Endodermal cell (in vitro differentiated cells): ENCODE measurements at regions not wholly inside any gene's neighbourhood (a gene's known extent, or its start where the extent isn't known, plus 50 kb on each side); places are given as distances from the start of the nearest gene placed in this dataset.

Experiments
- DNase-seq: peaks from one replicate; pipeline ENCODE4 v3.0.0-alpha.2; 2017
- H3K27ac ChIP-seq: 2 replicates; pipeline ENCODE4 v1.5.1; 2013; ENCODE audit warnings: mild to moderate bottlenecking, low read depth, low read length, moderate library complexity
- H3K27me3 ChIP-seq: 2 replicates; pipeline ENCODE4 v1.6.1; 2013; ENCODE audit warnings: mild to moderate bottlenecking, low read length, moderate library complexity; ENCODE audit not compliant: insufficient read depth, control insufficient read depth, poor library complexity, severe bottlenecking
- H3K36me3 ChIP-seq: 2 replicates; pipeline ENCODE4 v1.7.0; 2013; ENCODE audit warnings: mild to moderate bottlenecking, low read length, moderate library complexity; ENCODE audit not compliant: control insufficient read depth, insufficient read depth
- H3K4me1 ChIP-seq: one replicate; pipeline ENCODE4 v1.7.0; 2013; ENCODE audit warnings: low read length; ENCODE audit not compliant: control insufficient read depth, insufficient read depth
- H3K4me3 ChIP-seq: 2 replicates; pipeline ENCODE4 v1.5.1; 2013; ENCODE audit warnings: mild to moderate bottlenecking, low read length, moderate library complexity
- H3K9ac ChIP-seq: 2 replicates; pipeline ENCODE4 v1.6.1; 2013; ENCODE audit warnings: mild to moderate bottlenecking, low read length, moderate library complexity; ENCODE audit not compliant: poor library complexity, severe bottlenecking; ENCODE audit errors: extremely low read depth
- H3K9me3 ChIP-seq: 2 replicates; pipeline ENCODE4 v1.6.1; 2013; ENCODE audit warnings: mild to moderate bottlenecking, low read length, moderate library complexity; ENCODE audit not compliant: control insufficient read depth
- H3K27ac Mint-ChIP-seq: 2 replicates; pipeline ENCODE4 v1.8.0; 2020; ENCODE audit warnings: mixed read lengths
- H3K27me3 Mint-ChIP-seq: 2 replicates; pipeline ENCODE4 v1.8.0; 2021; ENCODE audit warnings: mild to moderate bottlenecking, mixed read lengths; ENCODE audit not compliant: insufficient read depth
- H3K36me3 Mint-ChIP-seq: 2 replicates; pipeline ENCODE4 v1.8.0; 2020; ENCODE audit warnings: low read depth, mixed read lengths
- H3K4me1 Mint-ChIP-seq: 2 replicates; pipeline ENCODE4 v1.8.0; 2020; ENCODE audit warnings: mixed read lengths
- H3K4me3 Mint-ChIP-seq: 2 replicates; pipeline ENCODE4 v1.8.0; 2020; ENCODE audit warnings: mild to moderate bottlenecking, moderate library complexity, mixed read lengths
- H3K9me3 Mint-ChIP-seq: 2 replicates; pipeline ENCODE4 v1.8.0; 2020; ENCODE audit warnings: mild to moderate bottlenecking, mixed read lengths
- WGBS, 2 experiments: methylation state at CpG; one replicate each; pipeline versions ENCODE4 v1.1.5 to v1.1.7; 2013; ENCODE audit warnings: missing lambda C conversion rate in 2 of 2, mixed read lengths in 1 of 2; ENCODE audit not compliant: insufficient coverage in 1 of 2, insufficient read length in 1 of 2; 5-methylcytosine and 5-hydroxymethylcytosine counted together
- TF ChIP-seq, protein P1 (sequence below): fragments of 200-600 bp; sonication (generic); conservative IDR thresholded peaks from 2 replicates; pipeline ENCODE4 v1.5.0; 2021; ENCODE audit warnings: antibody characterized with exemption, mild to moderate bottlenecking

DNA sequence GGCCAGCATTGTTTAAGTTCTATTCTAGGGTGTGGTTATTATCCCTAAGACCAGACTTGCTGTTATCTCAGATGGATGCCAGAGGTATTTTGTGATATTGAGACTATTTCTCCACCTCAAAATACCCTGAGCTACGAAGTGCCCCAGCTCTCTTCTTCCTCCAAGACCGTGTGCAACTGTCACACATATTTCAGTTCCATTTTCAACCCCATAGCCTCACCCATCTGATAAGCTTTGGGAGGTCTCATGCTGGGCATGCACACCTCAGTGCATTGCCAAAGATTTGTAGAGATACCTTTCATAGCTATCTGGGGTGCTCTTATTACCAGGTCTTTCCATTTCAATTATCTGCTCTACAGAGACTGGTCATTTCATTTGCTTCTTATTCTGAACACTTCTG lies 815.8 kb upstream of the EYS start:
- no peak for DNase-seq
- H3K27ac ChIP-seq: no peak overlapping the region
- no peak overlapping the region for H3K27ac Mint-ChIP-seq
- no peaks in the 10 kb centered on the region for H3K27me3 ChIP-seq
- H3K4me1 Mint-ChIP-seq: peaks cover 4% of the 10 kb centered on the region
- H3K4me3 Mint-ChIP-seq: no peak overlapping the region
- H3K36me3 Mint-ChIP-seq: no peaks in the 10 kb centered on the region
- H3K36me3 ChIP-seq: no peaks in the 10 kb centered on the region
- no peaks in the 10 kb centered on the region for H3K9me3 Mint-ChIP-seq
- H3K9me3 ChIP-seq: no peaks in the 10 kb centered on the region
- H3K4me3 ChIP-seq: no peak overlapping the region
- no peak overlapping the region for H3K9ac ChIP-seq
- TF ChIP-seq, protein P1, sequence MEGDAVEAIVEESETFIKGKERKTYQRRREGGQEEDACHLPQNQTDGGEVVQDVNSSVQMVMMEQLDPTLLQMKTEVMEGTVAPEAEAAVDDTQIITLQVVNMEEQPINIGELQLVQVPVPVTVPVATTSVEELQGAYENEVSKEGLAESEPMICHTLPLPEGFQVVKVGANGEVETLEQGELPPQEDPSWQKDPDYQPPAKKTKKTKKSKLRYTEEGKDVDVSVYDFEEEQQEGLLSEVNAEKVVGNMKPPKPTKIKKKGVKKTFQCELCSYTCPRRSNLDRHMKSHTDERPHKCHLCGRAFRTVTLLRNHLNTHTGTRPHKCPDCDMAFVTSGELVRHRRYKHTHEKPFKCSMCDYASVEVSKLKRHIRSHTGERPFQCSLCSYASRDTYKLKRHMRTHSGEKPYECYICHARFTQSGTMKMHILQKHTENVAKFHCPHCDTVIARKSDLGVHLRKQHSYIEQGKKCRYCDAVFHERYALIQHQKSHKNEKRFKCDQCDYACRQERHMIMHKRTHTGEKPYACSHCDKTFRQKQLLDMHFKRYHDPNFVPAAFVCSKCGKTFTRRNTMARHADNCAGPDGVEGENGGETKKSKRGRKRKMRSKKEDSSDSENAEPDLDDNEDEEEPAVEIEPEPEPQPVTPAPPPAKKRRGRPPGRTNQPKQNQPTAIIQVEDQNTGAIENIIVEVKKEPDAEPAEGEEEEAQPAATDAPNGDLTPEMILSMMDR: no peak
- no peaks in the 10 kb centered on the region for H3K4me1 ChIP-seq
- no peaks in the 10 kb centered on the region for H3K27me3 Mint-ChIP-seq
- 83 to 90% methylated on average over 1 to 2 of the region's 2 CpGs for WGBS, 2 experiments

DNA sequence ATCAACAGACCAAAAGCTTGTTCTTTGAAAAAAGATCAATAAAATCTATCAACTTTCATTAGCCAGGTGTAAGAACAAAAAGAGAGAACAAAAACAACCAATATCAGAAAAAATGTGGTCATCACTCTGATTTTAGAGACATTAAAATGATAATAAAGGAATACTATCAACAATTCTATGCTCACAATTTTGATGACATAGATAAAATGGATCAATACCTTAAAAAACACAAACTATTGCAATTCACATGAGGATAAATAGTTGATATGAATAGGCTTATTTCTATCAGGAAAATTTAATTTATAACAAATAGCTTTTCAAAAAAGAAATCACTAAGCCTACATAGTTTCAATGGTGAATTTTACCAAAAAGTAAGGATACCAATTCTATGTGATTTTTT lies 809.4 kb upstream of the EYS start:
- H3K27ac Mint-ChIP-seq: no peak overlapping the region
- no peak overlapping the region for H3K9ac ChIP-seq
- H3K4me3 Mint-ChIP-seq: no peak overlapping the region
- no peak overlapping the region for H3K27ac ChIP-seq
- peaks cover 4% of the 10 kb centered on the region for H3K4me1 Mint-ChIP-seq
- TF ChIP-seq, protein P1: no peak
- H3K9me3 Mint-ChIP-seq: no peaks in the 10 kb centered on the region
- no peaks in the 10 kb centered on the region for H3K27me3 Mint-ChIP-seq
- H3K36me3 Mint-ChIP-seq: no peaks in the 10 kb centered on the region
- no peaks in the 10 kb centered on the region for H3K27me3 ChIP-seq
- no peaks in the 10 kb centered on the region for H3K9me3 ChIP-seq
- H3K4me1 ChIP-seq: no peaks in the 10 kb centered on the region
- no peak for DNase-seq
- H3K36me3 ChIP-seq: no peaks in the 10 kb centered on the region
- no peak overlapping the region for H3K4me3 ChIP-seq

DNA sequence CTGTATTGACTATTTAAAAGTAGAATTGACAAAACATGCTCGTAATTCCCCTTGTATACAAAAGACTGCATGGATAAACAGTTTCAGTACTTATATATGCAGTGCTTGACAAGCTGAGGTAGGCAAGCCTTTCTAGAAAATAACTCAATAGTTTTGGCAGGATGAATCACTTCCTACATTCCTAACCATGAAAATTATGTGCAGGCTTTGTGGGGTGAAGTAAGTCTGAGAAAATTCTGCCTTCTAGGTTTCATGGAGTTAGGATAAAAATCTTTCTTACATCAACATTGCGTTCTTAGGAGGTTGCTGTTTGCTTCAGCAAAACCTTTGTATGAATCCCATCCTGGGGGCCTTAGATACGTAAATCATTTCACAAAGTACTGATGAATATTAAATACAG lies 801.4 kb upstream of the EYS start:
- Histone ChIP-seq H3K27me3 (no peaks in the 10 kb centered on the region), H3K4me3 (no peak overlapping the region), H3K4me1 (no peaks in the 10 kb centered on the region), H3K9ac (no peak overlapping the region), H3K36me3 (no peaks in the 10 kb centered on the region), H3K9me3 (peaks cover 14% of the 10 kb centered on the region), H3K27ac (no peak overlapping the region)
- 88 to 90% methylated on average over 2 to 3 of the region's 3 CpGs for WGBS, 2 experiments
- Mint-ChIP-seq H3K4me1 (peaks cover 2% of the 10 kb centered on the region), H3K27me3 (no peaks in the 10 kb centered on the region), H3K36me3 (no peaks in the 10 kb centered on the region), H3K4me3 (no peak overlapping the region), H3K9me3 (peaks cover 9% of the 10 kb centered on the region), H3K27ac (no peak overlapping the region)
- no peak for DNase-seq
- TF ChIP-seq, protein P1: no peak
